ENCODE measurements at regions not wholly inside any gene's neighbourhood (a gene's known extent, or its start where the extent isn't known, plus 50 kb on each side); places are given as distances from the start of the nearest gene placed in this dataset.
A peak's percentile ranks its signal among the peaks of the same experiment; 100 is the strongest.

DNA sequence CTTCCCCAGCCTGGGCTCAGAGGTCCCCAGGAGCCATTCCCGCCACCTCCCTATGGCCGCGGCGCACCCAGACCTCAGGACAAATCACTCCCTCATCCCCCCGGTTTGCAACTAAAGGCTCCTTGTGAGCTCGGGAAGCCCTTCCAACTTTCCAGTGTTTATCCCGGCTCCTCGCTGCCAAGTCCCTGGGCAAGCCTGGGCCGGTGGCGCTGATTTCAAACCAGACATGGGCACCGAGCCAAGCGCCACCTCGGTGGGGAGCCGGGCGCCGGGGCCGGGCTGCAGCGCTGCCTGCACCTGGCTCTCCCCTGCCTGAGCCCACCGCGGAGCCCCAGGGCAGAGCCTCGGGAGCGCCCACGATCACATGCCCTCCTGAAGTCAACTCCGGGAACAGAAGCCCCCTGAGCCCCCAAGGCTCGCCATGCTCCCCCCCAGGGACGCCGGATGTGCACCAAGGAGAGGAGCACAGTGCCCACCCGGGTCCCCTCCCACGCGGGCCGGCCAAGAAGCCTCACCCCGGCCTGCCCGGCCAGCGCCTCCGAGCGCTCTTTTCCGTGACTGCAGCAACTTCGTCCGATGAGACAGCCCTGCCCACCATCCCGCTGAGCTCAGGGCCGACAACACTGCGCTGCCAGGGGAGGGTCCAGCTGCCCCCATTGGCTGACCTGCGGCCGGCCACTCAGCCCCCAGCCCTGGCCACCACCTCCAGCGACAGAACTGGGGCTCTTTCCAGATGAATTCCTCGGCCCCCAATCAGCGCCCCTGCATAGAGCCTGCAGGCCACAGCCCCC lies 50.0 kb downstream of the NCOR2 start:
- DNase-seq = peak; percentile 78

DNA sequence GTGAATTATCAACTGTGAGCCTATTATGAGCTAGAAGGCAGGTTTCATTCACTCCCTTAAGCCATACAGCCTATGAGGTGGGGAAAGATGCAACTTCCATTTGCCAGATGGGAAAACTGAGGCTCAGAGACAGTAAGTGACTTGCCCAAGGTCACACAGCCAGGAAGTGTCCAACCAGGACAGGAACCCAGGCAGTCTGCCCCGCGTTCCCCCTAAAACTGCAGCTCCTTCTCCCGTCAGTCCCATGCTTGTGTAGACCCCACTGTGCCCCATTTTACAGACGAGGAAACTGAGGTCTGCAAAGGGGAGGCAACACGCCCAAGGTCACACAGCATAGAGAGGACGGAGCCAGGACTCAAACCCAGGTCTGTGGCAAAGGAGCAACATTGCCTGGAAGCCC lies 50.6 kb downstream of the NCOR2 start:
- no peak for DNase-seq

DNA sequence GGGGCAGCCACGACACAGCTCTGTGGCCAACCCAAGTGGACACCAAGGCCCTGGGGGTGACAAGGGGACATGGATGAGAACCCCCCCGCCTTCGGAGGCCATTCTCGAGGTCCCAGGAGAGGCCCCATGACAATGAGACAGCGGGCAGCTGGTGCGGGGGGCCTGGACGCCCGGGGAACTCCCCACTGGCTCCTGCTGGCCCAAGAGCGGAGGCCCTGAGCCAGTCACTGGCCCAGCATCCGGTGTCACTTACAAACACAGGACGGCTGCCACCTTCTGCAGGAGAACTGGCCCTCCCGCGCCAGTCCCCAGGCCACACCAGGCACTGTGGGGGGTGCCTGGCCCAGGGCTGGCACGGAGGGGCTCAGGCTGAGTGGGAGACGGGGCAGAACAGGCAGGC lies 51.4 kb downstream of the NCOR2 start:
- DNase-seq = no peak

DNA sequence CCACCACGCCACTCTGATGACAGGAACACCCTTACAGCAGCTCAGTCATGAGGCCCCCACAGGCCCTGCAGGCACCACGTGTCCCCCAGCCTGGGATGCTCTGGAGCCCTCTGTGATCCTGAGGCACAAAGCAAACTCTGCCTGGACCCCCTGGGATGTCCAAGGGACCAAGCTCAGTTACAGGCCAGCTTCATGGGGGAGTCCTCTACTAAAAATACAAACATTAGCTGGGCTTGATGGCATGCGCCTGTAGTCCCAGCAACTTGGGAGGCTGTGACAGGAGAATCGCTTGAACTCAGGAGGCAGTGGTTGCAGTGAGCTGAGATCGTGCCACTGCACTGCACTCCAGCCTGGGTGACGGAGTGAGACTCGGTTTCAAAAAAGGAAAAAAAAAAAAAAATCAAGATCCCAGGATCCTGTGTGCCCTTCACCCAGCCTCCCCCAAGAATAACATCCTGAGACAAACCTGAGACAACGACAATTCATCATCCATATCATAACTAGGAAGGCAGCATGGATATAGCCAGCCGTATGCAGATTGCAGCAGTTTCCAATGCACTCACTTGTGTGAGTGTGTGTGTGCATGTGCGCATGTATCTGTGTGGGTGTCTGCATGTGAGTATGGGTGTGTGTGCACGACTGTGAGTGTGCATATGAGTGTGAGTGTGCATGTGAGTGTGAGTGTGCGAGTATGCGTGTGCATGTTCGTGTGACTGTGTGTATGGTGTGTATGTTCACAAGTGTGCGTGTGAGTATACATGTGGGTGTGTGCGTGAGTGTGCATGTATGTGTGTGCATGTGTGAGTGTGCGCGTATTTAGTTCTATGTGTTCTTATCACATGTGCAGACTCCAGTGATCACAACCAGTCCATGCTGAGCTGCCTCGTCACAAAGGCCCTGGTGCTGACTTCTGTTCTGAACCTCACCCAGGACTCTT lies 52.1 kb downstream of the NCOR2 start:
- no peak for DNase-seq

DNA sequence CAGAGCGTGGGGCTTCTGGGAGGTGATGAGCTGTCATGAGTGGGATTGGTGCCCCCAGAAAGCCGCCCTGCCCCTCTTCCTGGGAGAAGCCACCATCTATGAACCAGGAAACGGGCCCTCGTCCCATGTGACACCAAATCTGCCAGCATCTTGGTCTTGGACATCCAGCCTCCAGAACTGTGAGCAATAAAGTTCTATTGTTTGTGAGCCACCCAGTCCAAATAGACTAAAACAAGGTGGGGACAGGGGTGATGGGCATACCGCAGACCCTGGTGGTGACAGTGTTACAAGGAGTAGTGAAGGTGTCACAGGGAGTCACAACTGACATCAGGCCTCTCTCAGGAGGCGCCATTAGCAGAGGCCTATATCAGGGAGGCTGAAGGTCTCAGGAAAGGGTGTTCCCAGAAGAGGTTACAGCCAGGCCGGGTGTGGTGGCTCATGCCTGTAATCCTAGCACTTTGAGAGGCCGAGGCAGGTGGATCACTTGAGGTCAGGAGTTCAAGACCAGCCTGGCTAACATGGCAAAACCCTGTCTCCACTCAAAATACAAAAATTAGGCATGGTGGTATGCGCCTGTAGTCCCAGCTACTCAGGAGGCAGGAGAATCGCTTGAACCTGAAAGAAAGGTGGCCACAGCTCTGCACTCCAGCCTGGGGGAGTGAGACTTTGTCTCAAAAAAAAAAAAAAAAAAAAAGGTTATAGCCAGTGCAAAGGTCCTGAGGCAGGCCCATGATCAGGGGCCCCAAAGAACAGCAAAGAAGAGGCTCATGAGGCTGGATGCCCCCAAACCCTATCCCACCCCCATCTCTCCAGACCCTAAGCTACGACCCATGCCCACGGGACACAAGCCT lies 53.0 kb downstream of the NCOR2 start:
- DNase-seq = no peak

DNA sequence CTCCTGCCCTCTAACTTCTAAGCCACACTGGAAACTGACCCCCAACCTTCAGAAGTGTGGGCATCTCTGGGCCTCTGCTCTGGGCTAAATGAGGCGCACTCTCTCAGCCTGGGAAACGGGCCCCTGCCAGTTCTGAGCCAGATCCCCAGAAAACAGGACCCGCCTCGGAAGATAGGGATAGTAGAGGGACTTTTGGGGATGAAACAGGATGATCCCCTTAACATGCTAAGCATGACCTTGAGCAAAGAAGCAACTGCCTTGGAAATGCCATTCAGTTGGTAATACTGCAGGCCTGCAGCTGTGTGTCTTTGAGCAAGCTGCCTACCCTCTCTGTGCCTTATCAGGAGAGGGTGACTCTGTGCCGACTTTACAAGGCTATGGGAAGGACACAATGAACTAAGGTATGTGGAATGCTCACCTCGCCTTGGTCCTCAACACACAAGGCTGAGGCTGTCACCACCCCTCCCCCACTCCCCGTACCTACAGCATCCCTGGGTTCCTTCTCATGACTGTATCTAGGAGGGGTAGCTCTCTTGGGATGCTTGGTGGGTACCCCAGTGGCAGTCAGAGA lies 54.0 kb downstream of the NCOR2 start:
- no peak for DNase-seq

DNA sequence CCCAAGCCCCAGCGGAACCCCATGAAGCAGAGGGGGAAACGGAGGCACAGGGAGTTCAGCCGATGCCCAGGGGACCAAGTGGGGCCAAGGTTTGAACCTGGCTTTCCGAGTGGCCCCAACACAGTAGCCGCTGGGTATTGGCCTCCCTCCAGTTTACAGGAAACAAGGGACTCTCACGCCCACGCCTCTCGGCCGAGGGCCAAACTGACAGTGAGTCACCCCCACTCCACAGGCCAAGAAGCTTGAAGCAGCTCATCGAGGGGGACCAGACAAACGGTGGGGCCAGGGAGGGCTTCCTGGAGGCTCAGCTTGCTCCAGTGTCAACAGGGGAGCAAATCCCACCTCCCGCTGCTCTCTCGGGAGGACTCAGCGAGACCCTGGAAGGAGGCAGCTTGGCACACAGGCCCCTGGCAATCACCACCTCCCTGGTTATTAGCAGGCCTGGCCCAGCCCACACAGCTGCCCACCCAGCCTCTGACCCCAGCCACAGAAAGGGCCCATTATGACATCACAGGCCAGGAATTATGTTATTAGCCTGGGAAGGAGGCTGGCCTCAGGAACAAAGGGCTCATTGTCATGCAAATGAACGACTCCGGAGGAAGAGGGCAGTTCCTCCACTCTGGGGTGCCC lies 54.6 kb downstream of the NCOR2 start:
- DNase-seq = no peak

DNA sequence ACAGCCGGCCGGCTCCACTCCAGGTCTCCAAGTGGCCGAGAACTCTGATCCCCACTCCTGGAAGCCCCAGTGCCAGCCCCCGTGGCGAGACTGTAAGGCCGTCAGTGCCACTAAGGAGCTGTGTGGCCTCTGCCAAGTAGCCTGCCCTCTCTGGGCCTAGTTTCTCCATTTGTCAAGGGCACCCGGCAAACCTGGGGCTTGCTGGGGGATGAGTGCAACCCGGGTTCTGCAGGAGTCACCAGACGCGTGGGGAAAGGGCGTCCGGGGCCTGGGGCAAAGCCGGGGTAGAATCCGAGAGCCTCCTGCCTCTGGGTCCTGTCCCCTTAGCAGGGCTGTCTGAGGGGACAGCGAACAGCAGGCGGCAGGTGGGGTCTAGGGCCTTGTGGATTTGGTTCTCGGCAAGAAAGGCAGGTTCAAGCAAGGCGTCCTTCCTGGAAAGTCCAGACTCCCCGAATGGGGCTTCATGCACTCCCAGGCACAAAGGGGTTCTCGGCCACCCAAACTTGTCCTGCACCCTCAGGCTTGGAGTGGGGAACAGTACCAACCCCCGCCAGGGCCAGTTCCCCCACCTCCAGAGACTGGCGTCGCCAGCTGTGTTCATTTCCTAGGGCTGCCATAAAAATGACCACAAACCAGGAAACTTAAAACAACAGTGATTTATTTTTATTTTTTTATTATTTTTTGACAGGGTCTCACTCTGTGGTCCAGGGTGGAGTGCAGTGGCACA lies 56.0 kb downstream of the NCOR2 start:
- no peak for DNase-seq

DNA sequence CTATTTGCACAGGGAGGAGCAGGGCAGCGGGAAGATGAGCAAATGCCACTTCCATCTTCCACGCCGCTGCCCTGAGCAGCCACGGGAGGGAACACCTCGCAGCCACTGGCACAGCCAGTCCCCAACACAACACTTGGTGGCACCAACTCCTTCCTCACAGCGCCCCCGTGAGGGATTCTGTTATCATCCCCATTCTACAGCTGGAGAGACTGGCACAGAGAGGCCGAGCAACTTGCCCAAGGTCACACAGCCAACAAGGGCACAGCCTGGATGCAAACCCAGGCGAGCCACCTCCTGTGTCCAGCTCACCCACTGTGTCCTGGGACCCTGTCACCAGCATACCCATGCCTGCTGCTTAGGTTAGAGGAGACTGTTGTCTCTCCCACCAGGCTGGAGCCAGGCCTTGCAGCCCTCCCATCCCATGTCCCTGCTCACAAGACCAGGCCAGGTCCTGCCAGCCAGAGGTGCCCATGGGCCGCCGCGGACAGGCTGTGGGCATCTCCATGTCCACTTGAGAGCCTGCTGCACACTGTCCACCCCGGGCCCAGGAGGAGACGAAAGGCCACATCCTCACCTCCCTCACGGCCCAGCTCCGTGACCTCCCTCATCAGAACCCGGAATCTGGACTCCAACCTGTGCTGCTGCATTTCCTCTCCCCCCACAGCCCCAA lies 57.0 kb downstream of the NCOR2 start:
- no peak for DNase-seq

DNA sequence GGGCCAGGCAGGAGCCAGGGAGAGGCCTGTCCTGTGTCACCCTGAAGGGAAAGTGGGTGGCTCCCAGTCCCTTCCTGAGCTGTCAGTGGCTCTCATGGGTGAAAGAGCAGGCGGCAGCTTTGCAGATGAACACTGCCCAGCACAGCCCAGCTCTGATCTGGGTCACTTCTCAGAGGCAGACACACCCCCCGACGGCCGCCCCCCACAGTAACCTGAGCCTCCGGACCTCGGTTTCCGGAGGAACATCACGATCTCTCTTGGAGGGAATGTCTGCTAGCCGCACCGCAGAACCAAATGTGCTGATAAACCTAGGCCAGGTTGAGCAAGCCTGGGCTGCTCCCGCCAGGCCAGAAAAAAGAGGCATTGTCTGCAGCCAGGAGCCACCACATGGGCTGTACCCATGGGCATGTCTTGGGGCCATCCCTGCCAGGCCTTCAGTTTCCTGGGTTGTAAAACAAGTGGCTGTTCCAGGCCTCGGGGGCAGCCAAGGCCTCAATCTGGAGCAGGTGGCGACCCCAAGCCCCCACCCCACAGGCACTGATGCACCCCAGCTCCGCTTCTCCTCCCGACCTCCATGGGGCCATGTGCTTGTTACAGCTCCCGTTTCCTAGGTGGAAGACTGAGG lies 57.6 kb downstream of the NCOR2 start:
- no peak for DNase-seq

DNA sequence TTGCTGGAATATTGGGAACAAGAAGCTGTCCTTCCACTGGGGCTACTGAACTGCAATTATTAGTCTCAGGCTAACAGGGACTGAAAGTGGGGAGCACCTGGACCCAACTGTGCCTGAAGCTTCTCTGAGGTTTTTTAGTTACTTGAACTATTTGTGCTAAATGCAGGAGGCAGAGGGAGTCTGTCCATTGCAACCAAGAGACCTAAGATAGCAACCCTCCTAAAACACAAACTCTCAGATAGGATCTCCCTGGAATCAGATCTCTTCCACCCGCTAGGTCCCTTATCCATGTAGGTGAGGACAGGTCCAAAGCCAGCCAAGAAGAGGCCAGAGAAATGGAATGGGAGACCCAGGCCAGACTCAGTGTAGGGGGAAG lies 58.1 kb downstream of the NCOR2 start:
- DNase-seq = no peak

DNA sequence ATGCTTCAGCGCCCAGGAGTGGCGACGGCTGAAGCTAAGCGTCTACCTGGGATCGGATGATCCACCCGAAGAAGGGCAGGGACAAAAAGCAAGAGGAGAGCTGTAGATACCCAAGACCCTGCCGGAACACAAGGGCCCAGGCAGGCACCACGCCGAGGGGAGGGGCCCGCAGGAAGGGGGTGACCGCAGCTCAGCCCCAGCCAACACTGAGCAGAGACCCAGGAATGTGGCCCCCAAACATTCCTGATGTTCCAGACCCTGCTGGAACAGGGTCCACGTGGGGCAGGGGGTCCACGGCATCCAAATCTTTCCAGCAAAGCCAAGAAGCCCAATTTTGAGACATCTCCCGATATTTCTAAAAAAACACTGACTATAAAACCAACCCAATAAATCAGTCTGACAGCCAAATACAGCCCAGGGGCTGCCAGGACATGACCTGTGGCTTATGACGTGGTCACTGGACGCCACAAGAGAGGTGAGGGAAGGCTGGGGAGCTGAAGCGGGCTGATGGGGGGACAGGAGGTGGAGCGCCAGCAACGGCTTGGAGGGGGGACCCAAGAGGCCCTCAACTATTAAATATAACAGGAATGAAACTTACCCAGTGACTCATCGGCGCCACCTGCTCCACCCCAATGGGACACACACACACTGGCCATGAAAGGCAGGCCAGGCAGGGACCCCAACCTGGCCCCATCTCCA lies 58.9 kb downstream of the NCOR2 start:
- DNase-seq = no peak

DNA sequence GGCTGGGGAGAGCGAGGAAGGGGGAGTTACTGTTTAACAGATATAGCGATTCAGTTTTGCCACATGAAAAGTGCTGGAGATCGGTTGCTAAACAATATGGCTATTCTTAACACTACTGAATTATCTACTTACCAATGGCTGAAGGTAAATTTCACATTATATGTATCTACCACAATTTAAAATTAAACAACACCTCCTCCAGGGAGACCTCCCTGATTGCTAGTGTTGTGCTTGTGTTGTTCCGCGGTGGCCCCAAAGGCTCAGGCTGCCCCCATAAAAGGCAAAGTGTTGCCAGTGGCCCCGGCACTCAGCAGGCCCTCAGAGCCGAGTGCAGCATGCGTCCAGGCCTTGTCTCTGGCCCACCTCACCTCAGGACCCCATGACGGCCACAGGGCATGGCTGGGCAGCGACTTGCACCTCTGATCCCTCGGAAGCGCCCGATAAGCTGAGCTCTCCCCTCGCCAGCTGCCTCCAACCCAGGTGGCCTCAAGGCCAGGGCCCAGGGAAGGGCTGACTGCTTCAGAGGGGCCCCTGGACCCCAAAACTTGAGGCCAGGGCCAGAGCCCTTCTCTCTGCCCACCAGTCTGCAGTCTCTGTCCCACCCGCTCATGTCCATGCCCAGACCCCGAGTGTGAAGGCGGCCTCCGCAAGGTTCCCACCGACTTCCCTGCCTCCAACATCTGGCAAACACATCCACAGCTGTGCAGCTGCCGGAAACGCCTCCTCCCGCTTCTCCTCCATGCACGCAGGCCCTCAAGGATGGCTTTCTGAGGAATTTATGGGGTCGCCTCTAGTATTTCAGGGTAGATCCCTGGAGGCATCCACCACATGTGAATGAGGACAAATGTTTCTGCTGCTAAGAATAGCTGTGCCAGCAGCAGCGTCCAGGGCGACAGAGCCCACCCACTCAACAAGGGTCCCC lies 60.0 kb downstream of the NCOR2 start:
- DNase-seq = no peak

DNA sequence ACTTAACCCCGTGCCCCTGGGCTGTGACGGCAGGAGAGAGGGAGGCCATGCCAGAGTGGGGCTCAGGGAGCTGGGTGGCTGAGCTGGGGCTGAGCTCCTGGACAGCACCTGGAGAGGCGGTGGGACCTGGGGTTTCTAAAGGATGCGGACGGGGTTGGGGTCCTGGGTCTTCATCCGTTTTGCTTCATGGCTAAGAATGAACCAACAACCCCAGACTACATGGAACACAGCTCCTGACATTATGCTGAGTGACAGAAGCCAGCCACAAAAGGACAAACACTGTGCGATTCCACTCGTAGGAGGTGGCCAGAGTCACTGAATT lies 60.6 kb downstream of the NCOR2 start:
- DNase-seq = no peak

DNA sequence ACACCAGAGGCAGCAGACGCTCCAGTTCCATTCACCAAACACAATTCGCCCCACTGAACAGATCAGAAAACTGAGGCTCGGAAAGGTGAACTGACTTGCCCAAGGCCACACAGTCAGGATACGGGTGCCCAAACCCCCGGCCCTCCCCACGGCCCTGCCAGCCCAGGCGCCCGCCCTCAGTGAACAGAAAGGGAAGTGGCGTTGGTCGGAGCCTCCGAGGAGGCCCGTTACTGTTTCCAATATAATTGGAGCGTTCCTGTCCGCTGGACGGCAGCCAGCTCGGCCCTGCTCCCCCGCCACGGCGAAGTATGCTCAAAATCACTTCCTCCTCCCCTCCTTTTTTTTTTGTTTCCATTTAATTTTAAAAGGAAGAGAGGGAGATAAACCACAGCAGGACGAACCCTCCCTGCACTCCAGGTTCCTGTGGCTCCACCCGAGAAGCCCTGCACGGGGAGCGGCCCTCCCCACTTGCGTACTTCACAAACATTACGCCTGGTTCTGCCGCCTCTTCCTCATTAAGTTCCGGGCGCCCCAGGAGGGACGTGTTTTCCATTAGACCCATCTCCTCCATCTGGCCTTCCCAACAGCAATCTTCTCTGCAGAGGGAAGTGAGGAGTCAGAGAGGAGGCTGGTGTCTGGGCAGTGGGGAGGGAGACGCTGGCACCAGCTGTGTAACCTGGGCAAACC lies 61.1 kb downstream of the NCOR2 start:
- DNase-seq = no peak

DNA sequence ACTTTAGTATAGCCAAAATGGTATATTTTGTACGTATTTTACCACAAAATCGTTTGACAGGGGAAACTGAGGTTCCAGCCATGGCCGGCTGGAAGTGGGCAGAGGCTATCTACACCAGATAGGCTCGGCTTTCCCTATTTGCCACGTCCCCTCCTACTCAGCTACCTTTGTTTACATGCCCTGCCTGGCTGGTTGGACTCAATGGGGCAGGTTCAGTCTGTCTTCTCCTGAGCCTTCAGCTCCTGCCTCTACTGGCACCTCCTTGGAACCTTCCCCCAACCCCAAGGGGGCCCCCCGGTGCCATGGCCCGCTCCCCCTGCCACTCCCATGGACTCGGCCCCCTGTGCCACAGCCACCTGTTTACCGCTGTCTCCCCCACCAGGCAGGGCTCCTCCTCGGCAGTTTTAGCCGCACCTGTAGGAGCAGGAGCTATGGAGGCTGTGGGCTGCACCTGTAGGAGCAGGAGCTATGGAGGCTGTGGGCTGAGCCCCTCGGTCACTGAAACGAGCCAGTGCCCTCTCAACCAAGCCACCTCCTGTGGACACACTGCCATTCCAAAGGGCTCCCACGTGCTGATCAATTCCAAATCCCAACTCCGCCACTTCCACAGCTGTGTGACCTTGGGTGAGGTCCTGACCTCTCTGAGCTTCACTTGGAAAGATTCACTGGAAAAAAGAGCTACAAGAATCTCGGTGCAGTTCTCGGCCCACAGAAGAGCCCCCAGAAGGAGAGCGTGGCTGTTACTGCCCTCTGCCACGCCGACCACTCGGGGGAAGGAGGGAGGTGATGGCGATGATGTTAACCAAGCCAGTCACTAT lies 62.2 kb downstream of the NCOR2 start:
- no peak for DNase-seq

DNA sequence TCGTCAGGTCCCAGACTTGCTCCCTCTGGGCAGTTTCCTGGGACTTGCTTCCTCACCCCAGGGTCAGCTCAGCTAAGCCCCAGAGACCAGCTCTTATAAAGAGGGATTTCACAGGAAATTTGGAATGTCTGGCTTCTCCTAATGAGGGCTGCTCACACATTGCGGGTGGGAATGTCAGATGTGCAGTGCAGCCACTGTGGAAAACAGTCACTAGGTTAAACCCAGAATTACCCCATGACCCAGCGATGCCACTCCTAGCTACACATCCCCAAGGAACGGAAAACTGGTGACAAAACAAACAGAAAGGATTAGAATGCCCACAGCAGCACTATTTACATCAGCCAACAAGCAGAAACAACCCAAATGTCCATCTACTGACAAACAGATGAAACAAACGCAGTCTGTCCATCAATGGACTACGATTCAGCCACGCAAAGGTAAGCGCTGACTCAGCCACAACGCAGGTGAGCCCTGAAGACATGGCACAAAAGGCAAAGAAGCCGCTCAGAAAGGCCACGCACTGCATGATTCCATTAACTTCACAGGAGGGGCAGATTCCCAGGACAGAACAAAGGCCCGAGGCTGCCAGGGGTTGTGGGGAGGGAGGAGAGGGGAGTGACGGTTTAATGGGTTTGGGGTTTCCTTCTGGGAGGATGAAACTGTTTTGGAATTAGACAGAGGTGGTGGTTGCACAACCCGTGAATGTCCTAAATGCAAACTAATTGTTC lies 63.0 kb downstream of the NCOR2 start:
- no peak for DNase-seq

All from 8988T (cell line).